ENCODE measurements at regions not wholly inside any gene's neighbourhood (a gene's known extent, or its start where the extent isn't known, plus 50 kb on each side); places are given as distances from the start of the nearest gene placed in this dataset.

GRCh38 chr4:81845761-81846160, 374.1 kb upstream of the RASGEF1B start:
- no peaks in the 10 kb centered on the region for H3K79me2 ChIP-seq (ENCODE audit: low read length)
- H2AFZ ChIP-seq (ENCODE audit: low read length), result no peak overlapping the region
- H3K9me3 ChIP-seq (ENCODE audit: low read length), result no peaks in the 10 kb centered on the region
- H3K4me2 ChIP-seq (ENCODE audit: low read depth, low read length, poor library complexity, severe bottlenecking), result no peak overlapping the region
- no peaks in the 10 kb centered on the region for H3K27me3 ChIP-seq (ENCODE audit: low read length)
- H3K36me3 ChIP-seq (ENCODE audit: insufficient read depth, low read length), result no peaks in the 10 kb centered on the region
- H4K20me1 ChIP-seq (ENCODE audit: insufficient read depth, low read depth, low read length), result no peaks in the 10 kb centered on the region
- no peak overlapping the region for H3K9ac ChIP-seq (ENCODE audit: low read length)
- no peak overlapping the region for H3K27ac ChIP-seq (ENCODE audit: low read length)
- no peaks in the 10 kb centered on the region for H3K4me1 ChIP-seq (ENCODE audit: low read length)
- no peak overlapping the region for H3K4me3 ChIP-seq (ENCODE audit: low read length)
- no peaks in the 10 kb centered on the region for H3K9me2 ChIP-seq (replicated peaks; ENCODE audit: insufficient read depth, low read length)
- no peak for DNase-seq

GRCh38 chr4:81845273-81845672, 373.6 kb upstream of the RASGEF1B start:
- Histone ChIP-seq H3K79me2 (ENCODE audit: low read length) (no peaks in the 10 kb centered on the region), H3K27ac (ENCODE audit: low read length) (no peak overlapping the region), H2AFZ (ENCODE audit: low read length) (no peak overlapping the region), H3K9me3 (ENCODE audit: low read length) (no peaks in the 10 kb centered on the region), H3K9ac (ENCODE audit: low read length) (no peak overlapping the region), H4K20me1 (ENCODE audit: insufficient read depth, low read depth, low read length) (no peaks in the 10 kb centered on the region), H3K4me3 (ENCODE audit: low read length) (no peak overlapping the region), H3K9me2 (replicated peaks; ENCODE audit: insufficient read depth, low read length) (no peaks in the 10 kb centered on the region), H3K4me1 (ENCODE audit: low read length) (no peaks in the 10 kb centered on the region), H3K36me3 (ENCODE audit: insufficient read depth, low read length) (no peaks in the 10 kb centered on the region), H3K4me2 (ENCODE audit: low read depth, low read length, poor library complexity, severe bottlenecking) (no peak overlapping the region), H3K27me3 (ENCODE audit: low read length) (no peaks in the 10 kb centered on the region)
- DNase-seq, result no peak

- Histone ChIP-seq H3K9me3 (ENCODE audit: low read length) (no peaks in the 10 kb centered on the region), H3K9me2 (replicated peaks; ENCODE audit: insufficient read depth, low read length) (no peaks in the 10 kb centered on the region), H4K20me1 (ENCODE audit: insufficient read depth, low read depth, low read length) (no peaks in the 10 kb centered on the region), H3K36me3 (ENCODE audit: insufficient read depth, low read length) (no peaks in the 10 kb centered on the region), H3K27ac (ENCODE audit: low read length) (no peak overlapping the region), H3K4me1 (ENCODE audit: low read length) (no peaks in the 10 kb centered on the region), H3K4me3 (ENCODE audit: low read length) (no peak overlapping the region), H3K79me2 (ENCODE audit: low read length) (no peaks in the 10 kb centered on the region), H3K4me2 (ENCODE audit: low read depth, low read length, poor library complexity, severe bottlenecking) (no peak overlapping the region), H3K27me3 (ENCODE audit: low read length) (no peaks in the 10 kb centered on the region), H3K9ac (ENCODE audit: low read length) (no peak overlapping the region), H2AFZ (ENCODE audit: low read length) (no peak overlapping the region)
- peak; percentile 81 for DNase-seq
Measured at GRCh38 chr4:81844717-81845116, 373.0 kb upstream of the RASGEF1B start.

- Histone ChIP-seq H3K4me3 (ENCODE audit: low read length) (no peak overlapping the region), H3K36me3 (ENCODE audit: insufficient read depth, low read length) (no peaks in the 10 kb centered on the region), H3K4me1 (ENCODE audit: low read length) (no peaks in the 10 kb centered on the region), H3K27ac (ENCODE audit: low read length) (no peak overlapping the region), H3K79me2 (ENCODE audit: low read length) (no peaks in the 10 kb centered on the region), H3K27me3 (ENCODE audit: low read length) (no peaks in the 10 kb centered on the region), H2AFZ (ENCODE audit: low read length) (no peak overlapping the region), H3K9me3 (ENCODE audit: low read length) (no peaks in the 10 kb centered on the region), H3K9me2 (replicated peaks; ENCODE audit: insufficient read depth, low read length) (no peaks in the 10 kb centered on the region), H4K20me1 (ENCODE audit: insufficient read depth, low read depth, low read length) (no peaks in the 10 kb centered on the region), H3K4me2 (ENCODE audit: low read depth, low read length, poor library complexity, severe bottlenecking) (no peak overlapping the region), H3K9ac (ENCODE audit: low read length) (no peak overlapping the region)
- no peak for DNase-seq
Measured at GRCh38 chr4:81839347-81840042, 367.8 kb upstream of the RASGEF1B start.

- H3K4me1 ChIP-seq (ENCODE audit: low read length), result no peaks in the 10 kb centered on the region
- no peak overlapping the region for H3K27ac ChIP-seq (ENCODE audit: low read length)
- no peak overlapping the region for H3K4me2 ChIP-seq (ENCODE audit: low read depth, low read length, poor library complexity, severe bottlenecking)
- DNase-seq, result no peak
- no peak overlapping the region for H2AFZ ChIP-seq (ENCODE audit: low read length)
- no peaks in the 10 kb centered on the region for H3K9me3 ChIP-seq (ENCODE audit: low read length)
- H3K27me3 ChIP-seq (ENCODE audit: low read length), result no peaks in the 10 kb centered on the region
- H3K4me3 ChIP-seq (ENCODE audit: low read length), result no peak overlapping the region
- no peaks in the 10 kb centered on the region for H3K79me2 ChIP-seq (ENCODE audit: low read length)
- no peaks in the 10 kb centered on the region for H3K9me2 ChIP-seq (replicated peaks; ENCODE audit: insufficient read depth, low read length)
- H4K20me1 ChIP-seq (ENCODE audit: insufficient read depth, low read depth, low read length), result no peaks in the 10 kb centered on the region
- H3K36me3 ChIP-seq (ENCODE audit: insufficient read depth, low read length), result no peaks in the 10 kb centered on the region
- H3K9ac ChIP-seq (ENCODE audit: low read length), result no peak overlapping the region
Measured at GRCh38 chr4:81838586-81838985, 366.9 kb upstream of the RASGEF1B start.

- Histone ChIP-seq H3K27ac (ENCODE audit: low read length) (no peak overlapping the region), H3K79me2 (ENCODE audit: low read length) (no peaks in the 10 kb centered on the region), H3K4me2 (ENCODE audit: low read depth, low read length, poor library complexity, severe bottlenecking) (no peak overlapping the region), H4K20me1 (ENCODE audit: insufficient read depth, low read depth, low read length) (no peaks in the 10 kb centered on the region), H3K9me3 (ENCODE audit: low read length) (no peaks in the 10 kb centered on the region), H3K4me3 (ENCODE audit: low read length) (no peak overlapping the region), H3K4me1 (ENCODE audit: low read length) (no peaks in the 10 kb centered on the region), H2AFZ (ENCODE audit: low read length) (no peak overlapping the region), H3K27me3 (ENCODE audit: low read length) (no peaks in the 10 kb centered on the region), H3K9me2 (replicated peaks; ENCODE audit: insufficient read depth, low read length) (no peaks in the 10 kb centered on the region), H3K36me3 (ENCODE audit: insufficient read depth, low read length) (no peaks in the 10 kb centered on the region), H3K9ac (ENCODE audit: low read length) (no peak overlapping the region)
- no peak for DNase-seq
Measured at GRCh38 chr4:81836716-81837115, 365.0 kb upstream of the RASGEF1B start.

- Histone ChIP-seq H3K4me3 (ENCODE audit: low read length) (no peak overlapping the region), H3K9me2 (replicated peaks; ENCODE audit: insufficient read depth, low read length) (no peaks in the 10 kb centered on the region), H3K4me2 (ENCODE audit: low read depth, low read length, poor library complexity, severe bottlenecking) (no peak overlapping the region), H3K4me1 (ENCODE audit: low read length) (no peaks in the 10 kb centered on the region), H3K9me3 (ENCODE audit: low read length) (no peaks in the 10 kb centered on the region), H2AFZ (ENCODE audit: low read length) (no peak overlapping the region), H3K79me2 (ENCODE audit: low read length) (no peaks in the 10 kb centered on the region), H3K9ac (ENCODE audit: low read length) (no peak overlapping the region), H3K36me3 (ENCODE audit: insufficient read depth, low read length) (no peaks in the 10 kb centered on the region), H4K20me1 (ENCODE audit: insufficient read depth, low read depth, low read length) (no peaks in the 10 kb centered on the region), H3K27ac (ENCODE audit: low read length) (no peak overlapping the region), H3K27me3 (ENCODE audit: low read length) (no peaks in the 10 kb centered on the region)
- no peak for DNase-seq
Measured at GRCh38 chr4:81833576-81833975, 361.9 kb upstream of the RASGEF1B start.

GRCh38 chr4:81828991-81829390, 357.3 kb upstream of the RASGEF1B start:
- Histone ChIP-seq H3K27me3 (ENCODE audit: low read length) (no peaks in the 10 kb centered on the region), H3K9me3 (ENCODE audit: low read length) (no peaks in the 10 kb centered on the region), H3K4me3 (ENCODE audit: low read length) (no peak overlapping the region), H3K4me2 (ENCODE audit: low read depth, low read length, poor library complexity, severe bottlenecking) (no peak overlapping the region), H3K4me1 (ENCODE audit: low read length) (no peaks in the 10 kb centered on the region), H3K9ac (ENCODE audit: low read length) (no peak overlapping the region), H3K9me2 (replicated peaks; ENCODE audit: insufficient read depth, low read length) (no peaks in the 10 kb centered on the region), H3K27ac (ENCODE audit: low read length) (no peak overlapping the region), H2AFZ (ENCODE audit: low read length) (no peak overlapping the region), H4K20me1 (ENCODE audit: insufficient read depth, low read depth, low read length) (no peaks in the 10 kb centered on the region), H3K79me2 (ENCODE audit: low read length) (no peaks in the 10 kb centered on the region), H3K36me3 (ENCODE audit: insufficient read depth, low read length) (no peaks in the 10 kb centered on the region)
- DNase-seq, result no peak

Data from Karpas-422 (cell line).